Adrenal gland (tissue), 5 donors: ENCODE measurements at regions not wholly inside any gene's neighbourhood (a gene's known extent, or its start where the extent isn't known, plus 50 kb on each side); places are given as distances from the start of the nearest gene placed in this dataset.

Experiments
- POLR2A ChIP-seq, 2 donors: fragments of 450-650 bp; IDR thresholded peaks; one replicate each; pipeline ENCODE4 v1.6.1; 2017; ENCODE audit warnings: antibody characterized with exemption in 2 of 2, mild to moderate bottlenecking in 2 of 2, moderate library complexity in 1 of 2
- TF ChIP-seq, protein P1 (sequence below), 6 experiments: fragments of 450-650 bp in 4 of 6; fragments of 200-600 bp in 2 of 6; sonication (generic) in 1 of 6; IDR thresholded peaks; 1 replicate in 5 of 6; 2 replicates in 1 of 6; pipeline versions ENCODE4 v1.5.1 to v1.8.0; 2016 to 2021; ENCODE audit warnings: antibody characterized with exemption in 6 of 6, mild to moderate bottlenecking in 2 of 6, moderate library complexity in 1 of 6
- donor health status: DM: no; HTN: no; CAD: no.

GRCh38 chr3:144104679-144105078 lies 133.1 kb downstream of the DIPK2A start:
- TF ChIP-seq POLR2A (IDR thresholded peaks at IDR 0.05) = no peak
- TF ChIP-seq, protein P1, sequence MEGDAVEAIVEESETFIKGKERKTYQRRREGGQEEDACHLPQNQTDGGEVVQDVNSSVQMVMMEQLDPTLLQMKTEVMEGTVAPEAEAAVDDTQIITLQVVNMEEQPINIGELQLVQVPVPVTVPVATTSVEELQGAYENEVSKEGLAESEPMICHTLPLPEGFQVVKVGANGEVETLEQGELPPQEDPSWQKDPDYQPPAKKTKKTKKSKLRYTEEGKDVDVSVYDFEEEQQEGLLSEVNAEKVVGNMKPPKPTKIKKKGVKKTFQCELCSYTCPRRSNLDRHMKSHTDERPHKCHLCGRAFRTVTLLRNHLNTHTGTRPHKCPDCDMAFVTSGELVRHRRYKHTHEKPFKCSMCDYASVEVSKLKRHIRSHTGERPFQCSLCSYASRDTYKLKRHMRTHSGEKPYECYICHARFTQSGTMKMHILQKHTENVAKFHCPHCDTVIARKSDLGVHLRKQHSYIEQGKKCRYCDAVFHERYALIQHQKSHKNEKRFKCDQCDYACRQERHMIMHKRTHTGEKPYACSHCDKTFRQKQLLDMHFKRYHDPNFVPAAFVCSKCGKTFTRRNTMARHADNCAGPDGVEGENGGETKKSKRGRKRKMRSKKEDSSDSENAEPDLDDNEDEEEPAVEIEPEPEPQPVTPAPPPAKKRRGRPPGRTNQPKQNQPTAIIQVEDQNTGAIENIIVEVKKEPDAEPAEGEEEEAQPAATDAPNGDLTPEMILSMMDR (IDR thresholded peaks at IDR 0.05) = no peak
